B cell (primary cell): ENCODE measurements at regions not wholly inside any gene's neighbourhood (a gene's known extent, or its start where the extent isn't known, plus 50 kb on each side); places are given as distances from the start of the nearest gene placed in this dataset.

Experiments used
- ATAC-seq: fragments of 200-7000 bp; cut with Tn5 transposase; one replicate; pipeline ENCODE4 v1.10.0; 2021; ENCODE audit warnings: low read depth, mild to moderate bottlenecking, moderate number of reproducible peaks, moderate library complexity
- CTCF ChIA-PET: fragments of 350-600 bp; sonication (Branson Sonifier 250); formaldehyde crosslinking; loops from one replicate; lab custom pipeline; 2021; ENCODE audit warnings: antibody characterized with exemption, inconsistent platforms; lab: Charles Lee
- POLR2A ChIA-PET: fragments of 350-600 bp; sonication (Branson Sonifier 250); formaldehyde crosslinking; loops from one replicate; lab custom pipeline; 2021; ENCODE audit warnings: antibody characterized with exemption; lab: Charles Lee
- DNase-seq: peaks from one replicate; pipeline ENCODE4 v3.0.0; 2013
- H2AFZ ChIP-seq: 2 replicates; pipeline ENCODE4 v1.6.1; 2012; ENCODE audit warnings: mild to moderate bottlenecking, low read depth, low read length; ENCODE audit not compliant: insufficient read depth, poor library complexity, severe bottlenecking
- H3K27ac ChIP-seq, 2 donors: 1 replicate in 1 of 2; 2 replicates in 1 of 2; pipeline ENCODE4 v1.5.1; 2012 to 2013; ENCODE audit warnings: low read length in 2 of 2, mild to moderate bottlenecking in 2 of 2, moderate library complexity in 1 of 2
- H3K27me3 ChIP-seq, 4 experiments: fragments of 200-600 bp in 1 of 4; sonication (generic) in 1 of 4; replicated peaks in 1 of 4; 1 replicate in 2 of 4; 2 replicates in 2 of 4; pipeline versions ENCODE4 v1.6.1 to v1.7.0; 2013 to 2016; ENCODE audit warnings: low read length in 3 of 4, mild to moderate bottlenecking in 2 of 4, mixed read lengths in 1 of 4, moderate library complexity in 1 of 4; ENCODE audit not compliant: insufficient read depth in 4 of 4, control insufficient read depth in 3 of 4; ENCODE audit errors: control extremely low read depth in 1 of 4
- H3K36me3 ChIP-seq, 2 experiments: replicated peaks in 1 of 2; 1 replicate in 1 of 2; 2 replicates in 1 of 2; pipeline versions ENCODE4 v1.6.1 to v1.7.1; 2013; ENCODE audit warnings: low read length in 1 of 2; ENCODE audit not compliant: insufficient read depth in 2 of 2, control insufficient read depth in 1 of 2; ENCODE audit errors: control extremely low read depth in 1 of 2, extremely low read depth in 1 of 2
- H3K4me1 ChIP-seq, 2 donors: fragments of 200-600 bp in 1 of 2; sonication (generic) in 1 of 2; 1 replicate in 1 of 2; 2 replicates in 1 of 2; pipeline versions ENCODE4 v1.5.1 to v1.6.1; 2013 to 2017; ENCODE audit warnings: low read length in 2 of 2; ENCODE audit not compliant: control insufficient read depth in 2 of 2, insufficient read depth in 2 of 2
- H3K4me2 ChIP-seq: replicated peaks from 2 replicates; pipeline ENCODE3; 2012; ENCODE audit warnings: mild to moderate bottlenecking, low read depth, low read length; ENCODE audit not compliant: poor library complexity, severe bottlenecking
- H3K4me3 ChIP-seq, 5 experiments: fragments of 200-600 bp in 1 of 5; sonication (generic) in 1 of 5; 1 replicate in 3 of 5; 2 replicates in 2 of 5; pipeline versions ENCODE4 v1.5.1 to v1.7.0; 2011 to 2016; ENCODE audit warnings: low read length in 4 of 5, mild to moderate bottlenecking in 4 of 5, low read depth in 2 of 5, control low read depth in 1 of 5, moderate library complexity in 1 of 5; ENCODE audit not compliant: insufficient read depth in 1 of 5; ENCODE audit errors: control extremely low read depth in 1 of 5, extremely low read depth in 1 of 5
- H3K79me2 ChIP-seq: fragments of 200-600 bp; sonication (generic); one replicate; pipeline ENCODE4 v1.6.0; 2016; ENCODE audit warnings: low read length; ENCODE audit not compliant: control insufficient read depth, insufficient read depth
- H3K9ac ChIP-seq: fragments of 200-600 bp; sonication (generic); 2 replicates; pipeline ENCODE4 v1.6.1; 2017; ENCODE audit warnings: mild to moderate bottlenecking, low read length, moderate library complexity
- H3K9me3 ChIP-seq, 3 donors: one replicate each; pipeline versions ENCODE4 v1.6.1 to v1.7.1; 2013; ENCODE audit warnings: low read length in 2 of 3; ENCODE audit not compliant: control insufficient read depth in 2 of 3, insufficient read depth in 1 of 3; ENCODE audit errors: control extremely low read depth in 1 of 3
- H4K20me1 ChIP-seq: 2 replicates; pipeline ENCODE4 v1.6.0; 2012; ENCODE audit warnings: mild to moderate bottlenecking, low read length; ENCODE audit not compliant: insufficient read depth, control insufficient read depth, poor library complexity, severe bottlenecking
- H3K27ac Mint-ChIP-seq: one replicate; pipeline ENCODE4 v1.8.0; 2021; ENCODE audit warnings: mixed read lengths
- H3K27me3 Mint-ChIP-seq: one replicate; pipeline ENCODE4 v1.8.0; 2021; ENCODE audit warnings: mixed read lengths
- H3K4me1 Mint-ChIP-seq: one replicate; pipeline ENCODE4 v1.8.0; 2021; ENCODE audit warnings: mixed read lengths
- H3K4me3 Mint-ChIP-seq: one replicate; pipeline ENCODE4 v1.8.0; 2021; ENCODE audit warnings: mixed read lengths
- H3K9me3 Mint-ChIP-seq: one replicate; pipeline ENCODE4 v1.8.0; 2022; ENCODE audit warnings: mixed read lengths; ENCODE audit not compliant: insufficient read depth
- CTCF ChIP-seq: fragments of 200-600 bp; IDR thresholded peaks from one replicate; pipeline ENCODE4 v1.8.0; 2022; ENCODE audit warnings: antibody characterized with exemption, mild to moderate bottlenecking
- EZH2 ChIP-seq: IDR thresholded peaks from 2 replicates; pipeline ENCODE4 v1.6.1; 2012; ENCODE audit warnings: borderline replicate concordance, low read depth, mild to moderate bottlenecking, moderate library complexity, low read length; ENCODE audit not compliant: insufficient read depth, poor library complexity, severe bottlenecking
- WGBS: methylation state at CpG from one replicate; pipeline ENCODE4 v1.1.5; 2013; ENCODE audit warnings: missing lambda C conversion rate; ENCODE audit not compliant: insufficient coverage; 5-methylcytosine and 5-hydroxymethylcytosine counted together
- intact Hi-C: fragments of 100-400 bp; cut with micrococcal nuclease; formaldehyde crosslinking; loops from one replicate; pipeline ENCODE4 v1.10.0; 2022

- CTCF ChIA-PET: no interaction called here
- no peaks in the 10 kb centered on the region for H3K27me3 ChIP-seq
- no peak for ATAC-seq
Measured at GRCh38 chr1:184914149-184914548, 60.2 kb downstream of the NIBAN1 start.

GRCh38 chr1:184912392-184912791, 61.9 kb downstream of the NIBAN1 start:
- Mint-ChIP-seq H3K27me3 (no peaks in the 10 kb centered on the region), H3K27ac (no peak overlapping the region), H3K4me3 (no peak overlapping the region), H3K4me1 (peaks cover 16% of the 10 kb centered on the region), H3K9me3 (no peaks in the 10 kb centered on the region)
- Histone ChIP-seq H3K27ac (no peak overlapping the region), H3K9me3 (no peaks in the 10 kb centered on the region), H3K4me1 (peaks cover 10 to 14% of the 10 kb centered on the region in 2 donors), H4K20me1 (no peaks in the 10 kb centered on the region), H3K79me2 (no peaks in the 10 kb centered on the region), H3K4me2 (no peak overlapping the region), H3K4me3 (no peak overlapping the region), H2AFZ (no peak overlapping the region), H3K27me3 (no peaks in the 10 kb centered on the region), H3K9ac (no peak overlapping the region), H3K36me3 (no peaks in the 10 kb centered on the region)
- WGBS: 86% methylated on average over 2 of the region's 3 CpGs
- ChIA-PET POLR2A (no interaction called here), CTCF (no interaction called here)
- no peak for DNase-seq
- no peak for TF ChIP-seq CTCF
- TF ChIP-seq EZH2: no peak
- no peak for ATAC-seq
- intact Hi-C loops: loop anchor here (10.0 kb wide), 1 partner anchor 62 kb away; the partner anchor contains the start of gene NIBAN1

More at GRCh38 chr1:184914149-184914548, 60.2 kb downstream of the NIBAN1 start:
- Mint-ChIP-seq H3K27ac (no peak overlapping the region), H3K27me3 (no peaks in the 10 kb centered on the region), H3K9me3 (no peaks in the 10 kb centered on the region), H3K4me3 (no peak overlapping the region), H3K4me1 (peaks cover 31% of the 10 kb centered on the region)
- WGBS: no CpG with 5 or more reads among the region's 4 CpGs
- Histone ChIP-seq H3K4me3 (no peak overlapping the region), H3K4me1 (peaks cover 10 to 21% of the 10 kb centered on the region in 2 donors), H3K4me2 (no peak overlapping the region), H3K9ac (no peak overlapping the region), H4K20me1 (no peaks in the 10 kb centered on the region), H2AFZ (no peak overlapping the region), H3K9me3 (no peaks in the 10 kb centered on the region), H3K27ac (no peak overlapping the region), H3K36me3 (no peaks in the 10 kb centered on the region), H3K79me2 (no peaks in the 10 kb centered on the region)
- intact Hi-C loops: loop anchor here (10.0 kb wide), 1 partner anchor 61 kb away; the partner anchor contains the start of gene NIBAN1
- DNase-seq: no peak
- TF ChIP-seq EZH2 (no peak), CTCF (no peak)
- POLR2A ChIA-PET: no interaction called here
